Renal cortical epithelial cell (primary cell): ENCODE measurements at regions not wholly inside any gene's neighbourhood (a gene's known extent, or its start where the extent isn't known, plus 50 kb on each side); places are given as distances from the start of the nearest gene placed in this dataset.
A peak's percentile ranks its signal among the peaks of the same experiment; 100 is the strongest.

Source experiments
- DNase-seq: peaks from one replicate; pipeline ENCODE4 v3.0.0-alpha.2; 2011; ENCODE audit warnings: low read depth

- no peak for DNase-seq
Observed at GRCh38 chr18:75533950-75534349, 106.4 kb upstream of the SMIM21 start.

GRCh38 chr18:75533209-75533608 is 105.7 kb upstream of the SMIM21 start:
- DNase-seq = no peak

- DNase-seq = no peak
Observed at GRCh38 chr18:75531851-75532459, 104.5 kb upstream of the SMIM21 start.

GRCh38 chr18:75531212-75531850 is 103.8 kb upstream of the SMIM21 start:
- DNase-seq = peak; percentile 0

GRCh38 chr18:75530566-75531211 is 103.2 kb upstream of the SMIM21 start:
- no peak for DNase-seq

- no peak for DNase-seq
Observed at GRCh38 chr18:75530118-75530517, 102.6 kb upstream of the SMIM21 start.

- DNase-seq = no peak
Observed at GRCh38 chr18:75529394-75529793, 101.9 kb upstream of the SMIM21 start.

GRCh38 chr18:75527848-75528685 is 100.6 kb upstream of the SMIM21 start:
- no peak for DNase-seq

- DNase-seq = no peak
Observed at GRCh38 chr18:75526038-75526437, 98.5 kb upstream of the SMIM21 start.

- DNase-seq = no peak
Observed at GRCh38 chr18:75525331-75525730, 97.8 kb upstream of the SMIM21 start.

GRCh38 chr18:75524841-75525240 is 97.3 kb upstream of the SMIM21 start:
- no peak for DNase-seq

GRCh38 chr18:75524181-75524580 is 96.7 kb upstream of the SMIM21 start:
- no peak for DNase-seq

GRCh38 chr18:75521816-75522215 is 94.3 kb upstream of the SMIM21 start:
- DNase-seq = no peak

- no peak for DNase-seq
Observed at GRCh38 chr18:75518007-75518406, 90.5 kb upstream of the SMIM21 start.

GRCh38 chr18:75517286-75517685 is 89.8 kb upstream of the SMIM21 start:
- no peak for DNase-seq

GRCh38 chr18:75507636-75508035 is 80.1 kb upstream of the SMIM21 start:
- DNase-seq = no peak

GRCh38 chr18:75506913-75507312 is 79.4 kb upstream of the SMIM21 start:
- DNase-seq = no peak

- no peak for DNase-seq
Observed at GRCh38 chr18:75504469-75504868, 77.0 kb upstream of the SMIM21 start.

- DNase-seq = no peak
Observed at GRCh38 chr18:75503615-75504014, 76.1 kb upstream of the SMIM21 start.

GRCh38 chr18:75502286-75502685 is 74.8 kb upstream of the SMIM21 start:
- no peak for DNase-seq

GRCh38 chr18:75500545-75500944 is 73.0 kb upstream of the SMIM21 start:
- no peak for DNase-seq

- DNase-seq = no peak
Observed at GRCh38 chr18:75497576-75498235, 70.2 kb upstream of the SMIM21 start.
